ENCODE measurements at regions not wholly inside any gene's neighbourhood (a gene's known extent, or its start where the extent isn't known, plus 50 kb on each side); places are given as distances from the start of the nearest gene placed in this dataset.

DNA sequence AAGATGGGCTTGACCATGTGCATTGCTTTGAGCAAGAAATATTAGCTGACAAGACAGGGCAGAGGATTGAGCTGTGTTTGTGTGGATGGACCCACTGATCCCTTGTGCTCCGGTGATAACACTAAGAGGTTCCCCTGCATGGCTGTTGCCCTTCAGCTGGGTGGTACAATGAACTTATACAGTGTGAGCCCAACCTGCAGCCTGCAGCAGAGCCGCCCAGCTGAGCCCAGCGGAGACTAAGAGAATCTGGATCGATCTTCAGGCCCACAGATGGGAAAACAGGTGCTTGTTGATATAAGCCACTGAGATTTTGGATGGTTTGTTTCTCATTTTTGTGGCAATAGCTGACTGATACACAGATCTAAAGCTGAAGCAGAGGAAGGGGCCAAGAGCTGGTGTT lies 177.4 kb upstream of the SYT13 start:
- WGBS (ENCODE audit: low lambda C conversion rate): 0% methylated on average over 3 of the region's 4 CpGs
- intact Hi-C loops (cut with micrococcal nuclease; ENCODE audit: unreplicated experiment): no loop called here
- no TSS peak for BruUV-seq (replicated peaks)
- H3K4me2 ChIP-seq (ENCODE audit: low read depth, low read length): no peak overlapping the region
- H3K9ac ChIP-seq (ENCODE audit: insufficient read depth, low read depth, low read length): no peak overlapping the region
- CTCF ChIA-PET (ENCODE audit: low intra/inter-chr PET ratio, low total read pairs): no interaction called here
- no peak for ATAC-seq
- in situ Hi-C loops (cut with HindIII; ENCODE audit: extremely low pct_ligation_motif_present, low pct_unique_long_range_greater_than_20kb): no loop called here
- no peaks in the 10 kb centered on the region for H3K9me3 ChIP-seq (ENCODE audit: low read length)
- peaks cover 2 to 6% of the 10 kb centered on the region in 2 experiments; a peak in 1 of 5 replicates for H3K27me3 ChIP-seq (ENCODE audit: control insufficient read depth in 1 of 2, insufficient read depth in 2 of 2, low read length in 2 of 2)
- H3K79me2 ChIP-seq (ENCODE audit: insufficient read depth, low read length): no peaks in the 10 kb centered on the region
- no peaks in the 10 kb centered on the region for H3K36me3 ChIP-seq (replicated peaks in 1 of 2; ENCODE audit: control insufficient read depth in 1 of 2, insufficient read depth in 2 of 2, low read length in 2 of 2)
- no peak for FAIRE-seq
- TF ChIP-seq ZNF780A (CRISPR knock-in tag; IDR thresholded peaks at IDR 0.05): no peak
- peak; percentile 93 for TF ChIP-seq ZNF331 (CRISPR knock-in tag; IDR thresholded peaks at IDR 0.05)
- no peak overlapping the region for H3K27ac ChIP-seq (ENCODE audit: extremely low read length, insufficient read depth, low read length)
- no peak overlapping the region for H3K4me3 ChIP-seq (replicated peaks in 1 of 3; ENCODE audit: insufficient read depth in 1 of 3, low read depth in 2 of 3, low read length in 3 of 3)
- no peak overlapping the region for H2AFZ ChIP-seq (ENCODE audit: low read length)
- POLR2A ChIA-PET: no interaction called here
- no peaks in the 10 kb centered on the region for H4K20me1 ChIP-seq (ENCODE audit: insufficient read depth, low read length)
- H3K4me1 ChIP-seq (ENCODE audit: insufficient read depth, low read length): 0 out of 2 replicates have a peak, but pooled peaks cover 5% of the 10 kb centered on the region
- DNase-seq (ENCODE audit: low spot score): no peak

DNA sequence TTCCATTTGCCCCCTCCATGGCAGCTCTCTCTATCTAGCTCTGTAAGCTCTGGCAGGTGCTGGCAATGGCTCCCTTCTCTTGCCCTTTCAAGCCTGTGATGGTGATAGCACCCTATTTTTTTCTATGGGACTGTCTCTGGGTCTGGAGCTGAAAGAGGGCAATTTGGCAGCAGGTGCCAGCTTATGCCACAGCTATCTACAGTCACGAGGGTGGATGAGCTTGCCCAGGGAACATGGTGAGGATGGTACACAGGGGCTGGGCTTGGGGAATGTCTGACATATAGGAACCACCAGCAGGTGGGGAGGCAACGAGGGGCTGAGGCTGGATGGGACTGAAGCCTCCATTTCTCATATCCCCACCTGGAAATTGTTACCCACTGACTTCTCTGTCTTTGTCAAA lies 175.4 kb upstream of the SYT13 start:
- no peaks in the 10 kb centered on the region for H4K20me1 ChIP-seq (ENCODE audit: insufficient read depth, low read length)
- H2AFZ ChIP-seq (ENCODE audit: low read length): no peak overlapping the region
- H3K79me2 ChIP-seq (ENCODE audit: insufficient read depth, low read length): no peaks in the 10 kb centered on the region
- ChIA-PET POLR2A (no interaction called here), CTCF (ENCODE audit: low intra/inter-chr PET ratio, low total read pairs) (no interaction called here)
- DNase-seq (ENCODE audit: low spot score) (no peak), ATAC-seq (no peak), FAIRE-seq (no peak)
- in situ Hi-C loops (cut with HindIII; ENCODE audit: extremely low pct_ligation_motif_present, low pct_unique_long_range_greater_than_20kb): no loop called here
- no peak overlapping the region for H3K4me2 ChIP-seq (ENCODE audit: low read depth, low read length)
- H3K4me3 ChIP-seq (replicated peaks in 1 of 3; ENCODE audit: insufficient read depth in 1 of 3, low read depth in 2 of 3, low read length in 3 of 3): no peak overlapping the region
- no peaks in the 10 kb centered on the region for H3K9me3 ChIP-seq (ENCODE audit: low read length)
- no peak overlapping the region for H3K9ac ChIP-seq (ENCODE audit: insufficient read depth, low read depth, low read length)
- TF ChIP-seq ZNF747 (CRISPR knock-in tag; IDR thresholded peaks at IDR 0.05; ENCODE audit: borderline replicate concordance): no peak
- TF ChIP-seq NR2C2 (CRISPR knock-in tag; IDR thresholded peaks at IDR 0.05; ENCODE audit: borderline replicate concordance): no peak
- TF ChIP-seq, protein P1, sequence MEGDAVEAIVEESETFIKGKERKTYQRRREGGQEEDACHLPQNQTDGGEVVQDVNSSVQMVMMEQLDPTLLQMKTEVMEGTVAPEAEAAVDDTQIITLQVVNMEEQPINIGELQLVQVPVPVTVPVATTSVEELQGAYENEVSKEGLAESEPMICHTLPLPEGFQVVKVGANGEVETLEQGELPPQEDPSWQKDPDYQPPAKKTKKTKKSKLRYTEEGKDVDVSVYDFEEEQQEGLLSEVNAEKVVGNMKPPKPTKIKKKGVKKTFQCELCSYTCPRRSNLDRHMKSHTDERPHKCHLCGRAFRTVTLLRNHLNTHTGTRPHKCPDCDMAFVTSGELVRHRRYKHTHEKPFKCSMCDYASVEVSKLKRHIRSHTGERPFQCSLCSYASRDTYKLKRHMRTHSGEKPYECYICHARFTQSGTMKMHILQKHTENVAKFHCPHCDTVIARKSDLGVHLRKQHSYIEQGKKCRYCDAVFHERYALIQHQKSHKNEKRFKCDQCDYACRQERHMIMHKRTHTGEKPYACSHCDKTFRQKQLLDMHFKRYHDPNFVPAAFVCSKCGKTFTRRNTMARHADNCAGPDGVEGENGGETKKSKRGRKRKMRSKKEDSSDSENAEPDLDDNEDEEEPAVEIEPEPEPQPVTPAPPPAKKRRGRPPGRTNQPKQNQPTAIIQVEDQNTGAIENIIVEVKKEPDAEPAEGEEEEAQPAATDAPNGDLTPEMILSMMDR (CRISPR knock-in tag; IDR thresholded peaks at IDR 0.05): no peak
- TF ChIP-seq SP4 (CRISPR knock-in tag; IDR thresholded peaks at IDR 0.05): no peak
- no peak for TF ChIP-seq POLR2AphosphoS2 (IDR thresholded peaks at IDR 0.05; ENCODE audit: low read depth, low read length)
- TF ChIP-seq TP53 (CRISPR knock-in tag; conservative IDR thresholded peaks at IDR 0.05): no peak
- TF ChIP-seq, protein P2, sequence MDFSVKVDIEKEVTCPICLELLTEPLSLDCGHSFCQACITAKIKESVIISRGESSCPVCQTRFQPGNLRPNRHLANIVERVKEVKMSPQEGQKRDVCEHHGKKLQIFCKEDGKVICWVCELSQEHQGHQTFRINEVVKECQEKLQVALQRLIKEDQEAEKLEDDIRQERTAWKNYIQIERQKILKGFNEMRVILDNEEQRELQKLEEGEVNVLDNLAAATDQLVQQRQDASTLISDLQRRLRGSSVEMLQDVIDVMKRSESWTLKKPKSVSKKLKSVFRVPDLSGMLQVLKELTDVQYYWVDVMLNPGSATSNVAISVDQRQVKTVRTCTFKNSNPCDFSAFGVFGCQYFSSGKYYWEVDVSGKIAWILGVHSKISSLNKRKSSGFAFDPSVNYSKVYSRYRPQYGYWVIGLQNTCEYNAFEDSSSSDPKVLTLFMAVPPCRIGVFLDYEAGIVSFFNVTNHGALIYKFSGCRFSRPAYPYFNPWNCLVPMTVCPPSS (IDR thresholded peaks at IDR 0.05): no peak
- TF ChIP-seq EHMT2 (IDR thresholded peaks at IDR 0.05; ENCODE audit: borderline replicate concordance, low read depth, low read length): no peak
- TF ChIP-seq ZSCAN30 (CRISPR knock-in tag; IDR thresholded peaks at IDR 0.05): no peak
- TF ChIP-seq KAT8 (CRISPR knock-in tag; IDR thresholded peaks at IDR 0.05): no peak
- 0% methylated on average over 1 of the region's 2 CpGs for WGBS (ENCODE audit: low lambda C conversion rate)
- peaks cover 7% of the 10 kb centered on the region; the same call in 1 of the 2 replicates for H3K4me1 ChIP-seq (ENCODE audit: insufficient read depth, low read length)
- BruUV-seq (replicated peaks): no TSS peak
- intact Hi-C loops (cut with micrococcal nuclease; ENCODE audit: unreplicated experiment): no loop called here
- H3K27ac ChIP-seq (ENCODE audit: extremely low read length, insufficient read depth, low read length): no peak overlapping the region
- no peaks in the 10 kb centered on the region for H3K36me3 ChIP-seq (replicated peaks in 1 of 2; ENCODE audit: control insufficient read depth in 1 of 2, insufficient read depth in 2 of 2, low read length in 2 of 2)
- peaks cover 0 to 3% of the 10 kb centered on the region in 2 experiments; a peak in 1 of 5 replicates for H3K27me3 ChIP-seq (ENCODE audit: control insufficient read depth in 1 of 2, insufficient read depth in 2 of 2, low read length in 2 of 2)
